ENCODE measurements at regions not wholly inside any gene's neighbourhood (a gene's known extent, or its start where the extent isn't known, plus 50 kb on each side); places are given as distances from the start of the nearest gene placed in this dataset.

- H3F3A ChIP-seq (ENCODE audit: insufficient read depth, low read length, poor library complexity, severe bottlenecking) = no peaks in the 10 kb centered on the region
- TF ChIP-seq EP300 (conservative IDR thresholded peaks at IDR 0.05; ENCODE audit: poor library complexity, severe bottlenecking) (no peak), TAF1 (IDR thresholded peaks at IDR 0.05; ENCODE audit: low read depth) (no peak), MXI1 (conservative IDR thresholded peaks at IDR 0.05; ENCODE audit: poor library complexity, severe bottlenecking) (no peak), RAD21 (conservative IDR thresholded peaks at IDR 0.05) (no peak)
- H3K9ac ChIP-seq (ENCODE audit: low read length) = no peak overlapping the region
- H4K20me1 ChIP-seq (ENCODE audit: insufficient read depth) = no peaks in the 10 kb centered on the region
- no peaks in the 10 kb centered on the region for H3K27me3 ChIP-seq (ENCODE audit: insufficient read depth, low read depth, low read length)
- no peak overlapping the region for H2AFZ ChIP-seq (ENCODE audit: low read depth, low read length)
- H3K36me3 ChIP-seq (ENCODE audit: insufficient read depth, low read length) = no peaks in the 10 kb centered on the region
- no peak overlapping the region for H3K4me2 ChIP-seq (ENCODE audit: low read length)
- no peak overlapping the region for H3K4me3 ChIP-seq (ENCODE audit: low read length)
- no peaks in the 10 kb centered on the region for H3K79me2 ChIP-seq (replicated peaks; ENCODE audit: insufficient read depth, low read length)
- H3K9me2 ChIP-seq (ENCODE audit: insufficient read depth, low read length) = no peaks in the 10 kb centered on the region
- no peaks in the 10 kb centered on the region for H3K9me3 ChIP-seq (ENCODE audit: low read length)
- H3K27ac ChIP-seq (ENCODE audit: low read length) = no peak overlapping the region
These were observed 129.8 kb upstream of the KIRREL3 start for GRCh38 chr11:127130321-127130720.

- Histone ChIP-seq H3K36me3 (ENCODE audit: insufficient read depth, low read length) (no peaks in the 10 kb centered on the region), H3K9ac (ENCODE audit: low read length) (no peak overlapping the region), H3K27me3 (ENCODE audit: insufficient read depth, low read depth, low read length) (no peaks in the 10 kb centered on the region), H3K4me3 (ENCODE audit: low read length) (no peak overlapping the region), H3K27ac (ENCODE audit: low read length) (no peak overlapping the region), H3K79me2 (replicated peaks; ENCODE audit: insufficient read depth, low read length) (no peaks in the 10 kb centered on the region), H3F3A (ENCODE audit: insufficient read depth, low read length, poor library complexity, severe bottlenecking) (no peaks in the 10 kb centered on the region), H3K9me3 (ENCODE audit: low read length) (no peaks in the 10 kb centered on the region), H2AFZ (ENCODE audit: low read depth, low read length) (no peak overlapping the region), H3K9me2 (ENCODE audit: insufficient read depth, low read length) (no peaks in the 10 kb centered on the region), H4K20me1 (ENCODE audit: insufficient read depth) (no peaks in the 10 kb centered on the region), H3K4me2 (ENCODE audit: low read length) (no peak overlapping the region)
- TF ChIP-seq REST (IDR thresholded peaks at IDR 0.05; ENCODE audit: borderline replicate concordance) = no peak
- TF ChIP-seq POLR2AphosphoS5 (IDR thresholded peaks at IDR 0.05) = no peak
- TF ChIP-seq EZH2 (IDR thresholded peaks at IDR 0.05; ENCODE audit: borderline replicate concordance, insufficient read depth, low read length, poor library complexity, severe bottlenecking) = no peak
- no peak for TF ChIP-seq SMC3 (conservative IDR thresholded peaks at IDR 0.05; ENCODE audit: poor library complexity)
- no peak for TF ChIP-seq EP300 (conservative IDR thresholded peaks at IDR 0.05; ENCODE audit: poor library complexity, severe bottlenecking)
- TF ChIP-seq TAF1 (IDR thresholded peaks at IDR 0.05; ENCODE audit: low read depth) = no peak
- no peak for TF ChIP-seq CTCF (IDR thresholded peaks at IDR 0.05; ENCODE audit: poor library complexity, severe bottlenecking)
- no peak for TF ChIP-seq MXI1 (conservative IDR thresholded peaks at IDR 0.05; ENCODE audit: poor library complexity, severe bottlenecking)
- TF ChIP-seq RAD21 (conservative IDR thresholded peaks at IDR 0.05) = no peak
These were observed 126.4 kb upstream of the KIRREL3 start for GRCh38 chr11:127126986-127127385.

GRCh38 chr11:127119356-127119755, 118.8 kb upstream of the KIRREL3 start:
- no peak overlapping the region for H3K4me3 ChIP-seq (ENCODE audit: low read length)
- no peaks in the 10 kb centered on the region for H4K20me1 ChIP-seq (ENCODE audit: insufficient read depth)
- H3K79me2 ChIP-seq (replicated peaks; ENCODE audit: insufficient read depth, low read length) = no peaks in the 10 kb centered on the region
- no peak overlapping the region for H2AFZ ChIP-seq (ENCODE audit: low read depth, low read length)
- H3F3A ChIP-seq (ENCODE audit: insufficient read depth, low read length, poor library complexity, severe bottlenecking) = peaks cover 3% of the 10 kb centered on the region
- H3K9me2 ChIP-seq (ENCODE audit: insufficient read depth, low read length) = no peaks in the 10 kb centered on the region
- no peaks in the 10 kb centered on the region for H3K36me3 ChIP-seq (ENCODE audit: insufficient read depth, low read length)
- H3K4me2 ChIP-seq (ENCODE audit: low read length) = no peak overlapping the region
- H3K27me3 ChIP-seq (ENCODE audit: insufficient read depth, low read depth, low read length) = no peaks in the 10 kb centered on the region
- no peak overlapping the region for H3K9ac ChIP-seq (ENCODE audit: low read length)
- TF ChIP-seq RAD21 (conservative IDR thresholded peaks at IDR 0.05) (no peak), POLR2AphosphoS5 (IDR thresholded peaks at IDR 0.05) (no peak), EZH2 (IDR thresholded peaks at IDR 0.05; ENCODE audit: borderline replicate concordance, insufficient read depth, low read length, poor library complexity, severe bottlenecking) (no peak)
- no peaks in the 10 kb centered on the region for H3K9me3 ChIP-seq (ENCODE audit: low read length)
- H3K27ac ChIP-seq (ENCODE audit: low read length) = no peak overlapping the region
